C4-2B (cell line): ENCODE measurements at regions not wholly inside any gene's neighbourhood (a gene's known extent, or its start where the extent isn't known, plus 50 kb on each side); places are given as distances from the start of the nearest gene placed in this dataset.

Experiments
- H3K27ac ChIP-seq: fragments of 450-650 bp; 2 replicates; pipeline ENCODE4 v1.5.1; 2017
- ZFX ChIP-seq: fragments of 450-650 bp; IDR thresholded peaks from 2 replicates; pipeline ENCODE4 v1.6.1; 2017
- TF ChIP-seq, protein P1 (sequence below): fragments of 450-650 bp; conservative IDR thresholded peaks from 2 replicates; pipeline ENCODE4 v1.5.1; 2017; ENCODE audit warnings: mild to moderate bottlenecking

DNA sequence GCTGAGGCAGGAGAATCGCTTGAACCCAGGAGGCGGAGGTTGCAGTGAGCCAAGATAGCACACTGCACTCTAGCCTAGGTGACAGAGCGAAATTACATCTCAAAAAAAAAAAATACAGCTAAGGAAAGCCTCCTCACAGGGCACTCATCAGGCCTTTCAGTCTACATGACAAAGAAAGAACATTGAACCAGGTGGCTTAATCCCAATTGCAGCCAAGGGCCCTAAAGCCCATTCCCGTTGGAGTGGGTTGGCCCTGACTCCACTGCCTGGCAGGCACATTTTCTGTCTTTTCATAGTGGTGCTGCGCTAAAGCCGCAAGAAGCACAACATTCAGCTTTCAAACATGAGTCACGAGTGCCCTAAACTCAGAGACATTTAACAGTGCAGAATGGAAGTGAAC, 372.5 kb downstream of the RNF144A start:
- H3K27ac ChIP-seq, result no peak overlapping the region
- TF ChIP-seq ZFX, result no peak
- TF ChIP-seq, protein P1, sequence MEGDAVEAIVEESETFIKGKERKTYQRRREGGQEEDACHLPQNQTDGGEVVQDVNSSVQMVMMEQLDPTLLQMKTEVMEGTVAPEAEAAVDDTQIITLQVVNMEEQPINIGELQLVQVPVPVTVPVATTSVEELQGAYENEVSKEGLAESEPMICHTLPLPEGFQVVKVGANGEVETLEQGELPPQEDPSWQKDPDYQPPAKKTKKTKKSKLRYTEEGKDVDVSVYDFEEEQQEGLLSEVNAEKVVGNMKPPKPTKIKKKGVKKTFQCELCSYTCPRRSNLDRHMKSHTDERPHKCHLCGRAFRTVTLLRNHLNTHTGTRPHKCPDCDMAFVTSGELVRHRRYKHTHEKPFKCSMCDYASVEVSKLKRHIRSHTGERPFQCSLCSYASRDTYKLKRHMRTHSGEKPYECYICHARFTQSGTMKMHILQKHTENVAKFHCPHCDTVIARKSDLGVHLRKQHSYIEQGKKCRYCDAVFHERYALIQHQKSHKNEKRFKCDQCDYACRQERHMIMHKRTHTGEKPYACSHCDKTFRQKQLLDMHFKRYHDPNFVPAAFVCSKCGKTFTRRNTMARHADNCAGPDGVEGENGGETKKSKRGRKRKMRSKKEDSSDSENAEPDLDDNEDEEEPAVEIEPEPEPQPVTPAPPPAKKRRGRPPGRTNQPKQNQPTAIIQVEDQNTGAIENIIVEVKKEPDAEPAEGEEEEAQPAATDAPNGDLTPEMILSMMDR, result no peak

DNA sequence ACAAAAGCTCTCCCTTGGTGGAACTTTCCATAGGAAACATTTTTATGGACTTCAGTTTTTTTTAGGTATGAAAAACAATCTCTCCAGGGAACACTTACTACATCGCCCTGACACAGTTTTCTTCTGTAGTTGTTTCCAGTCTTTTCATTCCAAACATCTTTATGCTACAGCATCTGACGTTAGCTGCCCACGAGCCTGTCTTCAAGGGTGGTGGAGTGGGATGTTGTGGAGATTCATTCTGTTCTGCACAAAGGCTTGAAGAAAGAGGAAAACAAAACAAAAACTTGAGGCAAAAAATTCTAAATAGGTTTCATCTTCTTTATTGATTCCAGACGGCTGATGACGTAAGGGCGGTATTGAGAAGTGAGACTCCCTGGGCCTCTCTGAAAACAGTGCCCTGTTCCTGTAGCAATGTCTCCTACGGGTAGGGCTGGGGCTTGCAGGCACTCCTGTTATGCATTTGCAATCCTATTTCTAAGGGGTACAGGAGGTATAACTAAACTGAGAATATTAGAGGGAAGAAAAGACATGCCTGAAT, 375.0 kb downstream of the RNF144A start:
- no peak overlapping the region for H3K27ac ChIP-seq
- no peak for TF ChIP-seq ZFX
- TF ChIP-seq, protein P1, result no peak

DNA sequence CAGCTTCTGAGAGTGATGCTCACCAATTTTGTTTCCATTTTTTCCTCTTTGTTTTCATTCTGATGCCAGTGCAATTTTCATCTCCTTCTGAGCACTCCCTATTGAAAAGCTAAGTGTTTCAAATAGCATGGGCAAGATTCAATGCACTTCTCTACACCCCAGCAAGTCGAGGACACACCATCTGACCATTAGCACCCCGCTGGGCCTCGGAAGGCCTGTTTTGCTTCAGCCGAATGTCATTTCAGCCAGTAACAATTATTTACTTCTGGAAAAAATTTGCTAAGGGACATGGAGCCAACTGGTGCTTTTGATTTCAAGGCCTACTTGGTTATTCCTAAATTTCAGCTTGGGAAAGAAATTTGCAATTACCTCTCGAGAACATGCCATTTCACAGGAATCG, 392.4 kb downstream of the RNF144A start:
- no peak overlapping the region for H3K27ac ChIP-seq
- no peak for TF ChIP-seq ZFX
- TF ChIP-seq, protein P1, result no peak

DNA sequence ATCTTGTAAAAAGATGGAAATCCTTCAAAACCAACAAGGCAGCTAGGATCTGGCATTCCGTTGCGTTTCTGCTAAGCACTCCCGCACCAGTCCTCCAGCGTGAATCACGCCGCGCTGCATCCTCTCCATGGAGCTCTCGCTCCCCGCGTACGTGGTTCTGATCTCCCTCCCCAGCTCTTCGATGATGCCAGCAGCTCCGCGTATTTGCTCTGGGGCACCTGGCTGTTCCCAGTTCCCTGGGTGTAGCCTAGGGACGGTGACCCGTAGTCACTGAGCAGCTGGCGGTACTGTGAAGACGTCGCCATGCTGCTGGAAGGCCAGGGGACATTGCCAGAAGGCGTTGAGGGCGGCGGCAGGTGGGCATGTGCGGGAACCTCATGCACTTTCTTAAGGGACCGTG, 407.5 kb downstream of the RNF144A start:
- H3K27ac ChIP-seq, result no peak overlapping the region
- TF ChIP-seq, protein P1, result no peak
- TF ChIP-seq ZFX, result no peak

DNA sequence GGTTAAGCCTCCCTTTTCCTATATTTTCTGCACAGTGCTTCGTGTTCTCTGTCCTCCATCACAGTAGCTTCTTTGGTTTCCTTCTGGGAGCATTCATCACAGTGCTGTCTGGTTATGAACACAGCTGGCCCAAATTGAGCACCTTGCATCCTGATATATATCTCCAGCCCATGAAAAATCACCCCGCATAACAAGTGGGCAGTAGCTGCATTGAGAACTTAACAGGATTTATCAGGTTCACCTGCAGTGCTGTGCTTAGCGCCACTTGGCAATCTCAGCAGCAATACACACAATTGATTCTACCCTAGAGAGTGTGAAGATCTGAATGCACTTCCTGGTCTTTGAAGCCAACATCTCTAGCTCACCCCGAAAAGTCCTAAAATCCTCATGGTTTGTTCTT, 408.0 kb downstream of the RNF144A start:
- TF ChIP-seq ZFX, result no peak
- TF ChIP-seq, protein P1, result no peak
- H3K27ac ChIP-seq, result no peak overlapping the region

DNA sequence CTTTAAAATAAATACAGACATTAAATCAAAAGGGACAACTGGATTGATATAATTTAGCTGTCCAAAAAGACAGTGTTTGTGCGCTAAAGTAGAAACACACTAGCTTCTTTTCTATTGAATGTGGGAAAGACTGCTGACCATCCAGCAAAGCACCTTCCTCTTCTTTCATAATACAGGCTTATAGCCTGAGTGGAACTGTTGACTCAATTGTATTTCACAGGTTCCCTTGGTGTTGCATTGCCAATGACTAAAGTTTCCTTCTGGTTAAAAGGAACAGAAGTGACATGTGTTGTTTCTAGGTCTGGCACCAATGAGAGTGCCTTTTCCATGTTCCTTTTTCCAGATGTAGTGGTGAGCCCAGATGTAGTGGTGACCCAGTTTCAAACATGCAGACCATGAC, 412.3 kb downstream of the RNF144A start:
- H3K27ac ChIP-seq, result no peak overlapping the region
- no peak for TF ChIP-seq ZFX

DNA sequence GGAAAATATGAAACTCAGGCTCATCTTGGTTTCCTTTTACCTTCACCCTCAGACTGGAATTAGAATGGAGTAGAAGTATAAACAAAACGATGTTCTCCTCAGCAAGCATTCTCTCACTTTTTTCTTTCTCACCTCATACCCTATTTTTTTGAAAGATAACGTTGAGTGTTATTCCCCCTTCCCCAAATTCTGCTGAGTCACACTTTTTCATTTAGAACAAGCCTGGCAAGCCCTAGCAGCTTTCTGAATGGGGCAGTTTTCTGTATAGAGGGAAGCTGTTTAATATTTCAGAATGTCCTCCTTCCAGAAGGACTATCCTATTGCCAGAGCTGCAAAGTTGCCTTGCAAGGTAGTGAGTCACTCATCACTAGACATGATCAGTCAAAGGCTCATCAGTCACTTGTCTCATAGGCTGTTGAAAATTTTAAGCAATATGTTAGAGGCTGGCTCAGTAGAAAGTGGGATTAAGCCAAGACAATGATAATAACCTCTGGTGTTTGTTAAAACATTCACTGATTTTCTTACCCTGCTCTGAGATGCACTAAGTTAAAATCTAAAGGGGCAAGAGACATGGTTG, 416.1 kb downstream of the RNF144A start:
- no peak overlapping the region for H3K27ac ChIP-seq
- TF ChIP-seq, protein P1, result no peak
- TF ChIP-seq ZFX, result no peak

DNA sequence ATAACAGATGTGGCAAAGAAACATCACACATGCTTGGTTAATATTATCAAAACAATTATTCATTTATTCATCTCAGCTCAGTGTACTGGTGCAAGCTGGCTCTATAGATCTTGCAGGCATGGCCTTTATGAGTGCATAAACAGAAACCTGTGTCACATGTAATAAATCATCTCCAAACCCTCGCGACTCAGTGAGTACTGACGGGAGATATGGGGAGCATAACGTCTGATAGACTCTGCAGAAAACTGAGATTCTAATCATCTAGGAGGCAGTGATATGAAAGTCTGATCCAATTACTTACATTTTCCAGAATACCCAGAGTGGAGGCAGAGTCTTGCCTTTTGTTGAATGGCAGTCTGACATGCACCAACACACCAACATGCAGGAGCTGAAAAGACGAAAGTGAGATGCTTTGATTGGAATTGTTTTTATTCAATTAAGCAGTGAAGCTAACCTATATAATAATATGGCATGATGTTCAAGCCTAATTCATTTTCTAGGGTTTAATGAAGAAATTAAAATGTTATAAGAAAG, 416.8 kb downstream of the RNF144A start:
- TF ChIP-seq, protein P1, result no peak
- no peak for TF ChIP-seq ZFX
- no peak overlapping the region for H3K27ac ChIP-seq
